Cardiac fibroblast (primary cell): ENCODE measurements at regions not wholly inside any gene's neighbourhood (a gene's known extent, or its start where the extent isn't known, plus 50 kb on each side); places are given as distances from the start of the nearest gene placed in this dataset.

ENCODE experiments used
- DNase-seq, 2 donors: peaks; one replicate each; pipeline versions ENCODE4 v3.0.0 to v3.0.0-alpha.2; 2010; ENCODE audit warnings: low read depth in 2 of 2
- H3K4me3 ChIP-seq, 2 donors: replicated peaks in 1 of 2; 1 replicate in 1 of 2; 2 replicates in 1 of 2; pipeline ENCODE4 v1.5.1; 2011; ENCODE audit warnings: low read depth in 2 of 2, low read length in 2 of 2, mild to moderate bottlenecking in 2 of 2, moderate library complexity in 1 of 2
- CTCF ChIP-seq: IDR thresholded peaks from one replicate; pipeline ENCODE4 v1.5.1; 2011; ENCODE audit warnings: low read depth, mild to moderate bottlenecking, low read length, inconsistent platforms

- TF ChIP-seq CTCF = no peak
- DNase-seq = no peak
- H3K4me3 ChIP-seq = no peak overlapping the region
Measured at GRCh38 chr10:106179430-106179829, 985.1 kb downstream of the SORCS1 start.

- TF ChIP-seq CTCF = peak; percentile 46
- no peak overlapping the region for H3K4me3 ChIP-seq
- DNase-seq = peak; percentile 56 to 62
Measured at GRCh38 chr10:106175760-106176377, 988.6 kb downstream of the SORCS1 start.

GRCh38 chr10:106173838-106174237 is 990.7 kb downstream of the SORCS1 start:
- no peak for TF ChIP-seq CTCF
- DNase-seq = no peak
- no peak overlapping the region for H3K4me3 ChIP-seq

GRCh38 chr10:106169241-106169640 is 995.3 kb downstream of the SORCS1 start:
- no peak for DNase-seq
- TF ChIP-seq CTCF = no peak
- H3K4me3 ChIP-seq = no peak overlapping the region

- no peak for TF ChIP-seq CTCF
- H3K4me3 ChIP-seq = no peak overlapping the region
- DNase-seq = no peak
Measured at GRCh38 chr10:106167946-106168345, 996.6 kb downstream of the SORCS1 start.

GRCh38 chr10:106158241-106158640 is 1006.3 kb downstream of the SORCS1 start:
- no peak for DNase-seq
- H3K4me3 ChIP-seq = no peak overlapping the region
- TF ChIP-seq CTCF = no peak

GRCh38 chr10:106147021-106147420 is 1017.5 kb downstream of the SORCS1 start:
- DNase-seq = no peak
- no peak overlapping the region for H3K4me3 ChIP-seq
- no peak for TF ChIP-seq CTCF
